HG03575 (cell line): ENCODE measurements at regions not wholly inside any gene's neighbourhood (a gene's known extent, or its start where the extent isn't known, plus 50 kb on each side); places are given as distances from the start of the nearest gene placed in this dataset.

Experiments
- ATAC-seq: cut with Tn5 transposase; IDR thresholded peaks from one replicate; pipeline ENCODE4 v1.9.1; 2021; ENCODE audit not compliant: unreplicated experiment, insufficient number of reproducible peaks, low FRiP score; ENCODE audit errors: extremely low read depth

DNA sequence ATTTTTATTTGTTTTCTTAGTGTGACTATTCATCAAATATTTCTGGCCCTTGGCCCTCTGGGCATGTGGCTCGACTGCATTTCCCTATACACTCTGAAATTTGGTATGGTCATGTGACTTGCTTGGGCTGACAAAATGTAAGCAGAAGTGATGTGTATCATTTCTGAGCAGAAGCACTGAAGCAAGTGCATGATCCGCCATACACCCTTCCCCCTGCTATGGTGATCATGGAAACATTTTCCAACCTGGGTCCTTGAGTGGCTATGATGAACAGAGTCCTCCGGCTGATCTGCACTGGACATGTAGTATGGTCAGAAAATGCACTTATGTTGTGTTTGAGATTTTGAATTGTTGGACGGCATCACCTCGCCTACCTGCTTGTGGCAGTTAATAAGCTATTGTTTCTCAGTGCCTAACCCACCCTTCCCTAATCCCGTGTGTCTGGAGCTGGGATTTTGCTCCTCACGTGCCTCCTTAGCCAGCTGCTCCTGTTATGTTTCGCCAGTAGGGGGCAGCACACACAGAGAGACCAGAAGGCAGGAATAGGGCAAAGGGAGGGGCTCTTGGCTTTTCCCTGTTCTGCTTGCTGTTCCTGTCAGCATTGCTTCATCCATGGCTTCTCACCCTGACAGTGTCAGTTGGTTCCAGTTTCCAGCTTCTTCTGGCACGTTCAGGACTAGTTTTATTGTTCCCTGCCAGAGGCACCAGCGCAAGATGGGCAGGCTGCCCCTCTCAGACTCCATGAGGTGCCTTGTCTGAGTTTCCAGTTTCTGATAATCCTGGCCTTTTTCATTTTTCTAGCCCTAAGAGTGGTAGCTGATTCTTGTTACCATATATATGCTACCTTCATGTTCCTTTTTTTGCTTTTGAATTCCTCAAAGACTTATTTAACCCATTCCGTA lies 207.4 kb downstream of the ARL6IP6 start:
- peak; percentile 55 for ATAC-seq

DNA sequence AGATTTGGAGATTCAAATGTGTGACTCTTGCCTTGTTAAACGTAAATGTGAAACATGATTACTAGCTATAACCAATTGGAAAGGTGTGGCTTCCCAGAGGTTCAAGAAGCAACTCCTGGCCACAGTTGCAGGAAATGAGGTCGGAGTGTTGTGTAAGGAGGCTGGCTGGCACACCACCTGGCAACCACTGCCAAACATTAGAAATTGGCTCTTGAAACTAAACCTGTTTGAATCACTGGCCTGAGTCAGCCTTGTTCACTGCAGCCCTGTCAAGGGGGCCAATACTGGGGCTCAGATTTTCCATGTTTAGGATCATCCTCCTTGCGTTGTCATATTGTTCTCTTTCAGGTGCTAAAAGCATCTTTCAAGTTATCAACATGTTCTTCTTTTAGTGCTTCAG lies 206.3 kb downstream of the ARL6IP6 start:
- ATAC-seq, result no peak

DNA sequence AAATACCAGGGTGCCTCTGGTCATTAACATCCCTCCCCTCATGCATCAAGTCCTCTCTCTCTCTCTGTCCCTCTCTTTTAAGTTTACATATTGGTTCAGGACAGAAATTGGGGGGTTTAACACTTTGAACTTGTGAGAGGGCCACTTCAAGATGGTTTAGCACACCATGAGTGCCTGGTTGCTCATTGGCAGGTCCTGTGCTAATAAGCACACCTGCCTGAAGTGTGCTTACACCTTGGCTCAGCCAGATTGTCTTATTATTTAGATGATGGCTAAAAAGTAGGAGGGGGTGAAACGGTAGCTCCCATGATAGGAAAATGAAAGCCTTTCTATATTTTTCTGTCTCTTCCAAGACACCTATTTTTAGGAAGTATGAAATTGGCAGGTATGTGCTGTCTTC lies 205.8 kb downstream of the ARL6IP6 start:
- no peak for ATAC-seq

DNA sequence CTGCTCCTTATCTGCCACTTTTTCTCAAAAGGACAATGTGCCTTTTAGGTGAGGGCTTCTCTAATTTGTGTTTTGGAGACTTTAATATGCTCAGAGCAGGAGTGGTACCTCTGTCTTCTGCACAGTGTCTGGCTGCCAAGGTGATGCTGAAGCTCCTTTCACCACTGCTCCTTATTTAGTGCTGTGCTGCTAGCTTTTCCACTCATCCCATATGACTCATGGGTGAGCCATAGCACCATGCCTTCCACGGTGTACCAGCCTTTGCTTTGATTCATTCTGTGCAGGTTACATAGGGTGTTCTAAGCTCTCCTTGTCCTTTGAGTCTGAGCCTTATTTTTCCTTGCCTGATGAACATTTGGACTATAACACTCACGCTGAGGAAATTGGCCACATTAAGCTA lies 202.4 kb downstream of the ARL6IP6 start:
- ATAC-seq, result no peak

DNA sequence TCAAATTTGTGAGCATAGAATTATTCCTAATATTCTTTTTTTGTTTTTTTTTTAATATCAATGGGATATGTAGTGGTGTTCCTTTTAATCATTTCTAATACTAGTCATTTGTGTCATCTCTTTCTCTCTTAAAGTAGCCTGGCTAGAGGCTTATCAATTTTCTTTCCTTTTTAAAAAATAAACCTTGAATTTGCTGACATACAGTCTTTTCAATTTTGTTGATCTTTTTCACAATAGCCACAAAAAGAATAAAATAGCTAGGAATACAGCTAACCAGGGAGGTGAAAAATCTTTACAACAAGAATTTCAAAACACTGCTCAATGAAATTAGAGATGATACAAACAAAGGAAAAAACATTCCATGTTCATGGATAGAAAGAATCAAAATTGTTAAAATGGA lies 192.6 kb downstream of the ARL6IP6 start:
- no peak for ATAC-seq

DNA sequence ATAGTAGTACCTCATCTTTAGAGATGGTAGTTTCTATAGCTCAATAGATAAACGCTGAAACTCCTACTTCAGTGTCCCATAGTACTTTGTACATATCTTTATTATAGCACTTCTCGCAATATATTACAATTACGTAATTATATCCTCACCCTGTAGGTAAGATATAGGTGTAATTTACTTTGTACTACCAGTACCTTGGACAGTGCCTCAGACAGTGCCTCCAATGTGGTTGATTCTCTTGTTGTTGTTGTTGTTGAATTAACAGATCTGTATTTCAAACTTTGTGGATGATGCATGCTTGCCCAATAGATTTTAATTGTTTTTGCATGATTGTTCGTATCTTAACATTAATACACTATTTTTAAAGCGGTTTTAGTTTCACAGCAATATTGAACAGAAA lies 188.6 kb downstream of the ARL6IP6 start:
- ATAC-seq, result no peak

DNA sequence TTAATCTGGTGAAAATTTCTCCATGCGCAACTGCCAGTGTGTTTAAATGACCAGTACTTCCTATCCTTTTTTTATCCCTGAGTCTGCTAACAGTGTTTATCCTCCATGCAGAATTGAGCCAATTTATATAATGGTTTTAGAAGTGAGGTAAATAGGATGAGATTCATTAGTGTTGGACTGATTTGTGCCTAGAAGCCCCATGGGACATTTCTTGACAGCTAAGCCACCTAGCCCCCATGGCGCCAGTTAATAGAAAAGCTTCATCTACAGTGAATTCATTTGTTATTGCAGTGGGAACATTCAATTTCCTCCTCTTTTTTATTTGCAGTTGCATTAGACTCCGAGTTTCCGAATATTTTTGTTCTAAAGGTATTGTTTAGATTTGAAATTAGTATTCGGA lies 175.6 kb downstream of the ARL6IP6 start:
- no peak for ATAC-seq

DNA sequence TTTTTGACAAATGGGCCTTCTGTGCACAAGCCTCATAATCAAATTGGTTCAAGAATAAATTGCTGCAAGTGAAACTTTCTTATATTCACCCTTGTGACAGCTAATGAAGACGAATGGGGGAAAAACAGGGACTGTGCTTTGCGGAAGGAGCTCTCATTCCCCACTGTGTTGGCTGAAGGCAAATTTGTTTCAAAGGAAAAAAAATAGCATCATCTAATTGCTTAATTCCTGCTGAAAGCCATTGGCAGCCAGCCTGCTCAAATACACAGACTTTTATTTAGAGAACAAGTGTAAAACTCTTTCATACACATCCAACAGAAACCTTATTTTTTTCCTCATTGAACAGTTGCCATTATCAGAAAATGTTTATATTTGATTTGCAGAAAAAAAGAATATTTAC lies 172.3 kb downstream of the ARL6IP6 start:
- ATAC-seq, result no peak

DNA sequence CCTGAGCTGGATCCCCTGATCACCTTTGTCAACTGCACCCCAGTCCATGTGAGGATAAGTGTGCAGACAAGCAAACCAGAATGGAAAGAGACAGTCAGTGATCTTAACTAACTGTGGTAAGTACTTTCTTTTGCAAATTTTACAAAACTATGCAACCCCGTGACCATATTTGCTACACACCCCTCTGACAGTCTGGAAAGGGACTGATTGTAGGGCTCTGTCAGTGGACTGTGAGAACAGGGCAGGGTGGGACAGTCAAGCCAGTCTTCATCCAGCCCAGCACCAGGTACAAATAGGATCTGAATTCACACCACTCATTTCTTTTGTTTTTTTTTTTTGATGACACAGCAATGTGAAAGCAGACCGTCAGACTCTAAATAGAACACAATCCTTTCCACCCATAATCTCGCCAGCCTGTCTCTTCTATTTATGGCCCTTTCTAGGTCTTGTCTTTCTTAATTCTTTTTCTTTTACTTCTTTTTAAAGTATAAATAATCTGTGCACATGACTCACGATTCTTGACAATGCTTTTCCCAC lies 165.6 kb downstream of the ARL6IP6 start:
- ATAC-seq, result no peak

DNA sequence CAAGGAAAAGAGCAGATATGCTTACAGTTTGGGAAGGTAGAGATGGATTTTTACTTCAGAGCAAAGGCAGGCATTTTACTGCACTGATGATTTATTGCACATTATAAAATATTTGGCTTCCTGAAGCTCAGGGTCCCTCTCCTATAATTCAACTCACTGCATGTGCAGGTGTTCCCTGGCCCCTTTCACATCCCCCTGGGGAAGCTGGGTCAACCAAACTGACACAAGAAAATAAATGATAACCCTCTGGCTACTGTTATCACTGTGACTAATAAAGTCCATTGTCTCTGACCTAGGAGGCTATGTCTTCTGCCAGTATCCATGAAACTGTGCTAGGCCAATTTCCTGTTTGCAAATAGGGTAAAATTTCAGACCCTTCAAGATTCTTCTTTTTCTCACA lies 163.1 kb downstream of the ARL6IP6 start:
- ATAC-seq, result no peak

DNA sequence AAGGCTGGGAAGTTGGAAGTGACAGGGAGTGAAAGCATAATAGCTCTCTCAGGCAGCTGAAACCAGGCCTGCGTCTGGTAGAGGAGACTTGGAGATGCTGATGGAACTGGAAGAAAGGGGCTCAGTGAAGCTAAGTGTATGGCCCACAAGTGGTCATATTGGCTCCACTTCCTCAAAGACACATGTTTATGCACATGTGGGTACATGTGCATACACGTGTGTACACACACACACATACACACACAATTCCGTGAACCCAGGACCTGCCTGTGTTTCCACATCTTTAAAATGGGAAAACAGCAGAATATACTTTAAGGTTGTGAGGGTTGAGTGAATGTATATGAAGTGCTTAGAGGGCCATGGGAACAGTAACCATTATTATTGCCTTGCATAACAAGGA lies 160.9 kb downstream of the ARL6IP6 start:
- ATAC-seq, result no peak

DNA sequence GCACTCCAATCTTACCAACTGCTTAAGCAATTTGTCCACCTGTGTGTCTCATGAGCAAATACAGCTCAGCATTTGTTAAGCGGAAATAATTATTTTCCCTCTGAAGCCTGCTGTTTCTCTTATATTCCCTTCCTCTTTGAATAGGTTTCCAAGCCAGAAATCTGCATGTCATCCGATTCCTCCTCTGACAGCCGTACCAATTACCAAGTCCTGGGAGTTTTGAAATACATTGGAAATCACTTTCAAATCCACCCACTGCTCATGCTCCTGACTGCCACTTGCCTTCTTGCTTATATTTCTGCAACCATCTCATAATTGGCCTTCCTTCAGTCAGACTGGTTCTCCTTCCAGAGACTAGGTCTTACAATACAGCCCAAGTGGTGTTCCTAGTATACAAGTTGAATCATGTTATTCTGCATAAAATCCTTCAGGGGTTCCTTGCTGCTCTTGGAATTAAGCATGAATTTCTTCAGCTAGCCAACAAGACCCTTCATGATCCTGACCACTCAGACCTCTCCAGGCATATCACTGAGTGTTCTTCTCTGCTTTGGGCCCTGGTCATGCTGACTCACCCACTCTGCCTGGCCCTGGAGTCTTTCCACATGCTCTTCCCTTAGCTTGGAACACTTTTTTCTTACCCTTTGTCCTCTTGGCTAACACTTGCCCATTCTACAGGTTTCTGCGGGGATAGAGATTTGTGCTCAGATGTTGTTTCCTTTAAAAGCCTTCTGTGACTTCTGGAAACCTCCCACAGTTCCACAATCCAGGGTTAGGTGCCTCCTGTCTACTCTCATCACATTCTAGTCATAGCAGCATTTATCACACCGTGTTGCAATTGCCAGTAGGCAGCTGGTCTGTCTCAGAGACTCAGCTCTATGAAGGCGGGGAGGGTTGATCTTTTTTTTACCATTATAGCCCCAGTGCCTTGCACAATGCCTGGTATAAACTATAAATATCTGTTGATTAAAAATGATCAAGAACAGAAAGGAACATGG lies 157.6 kb downstream of the ARL6IP6 start:
- ATAC-seq, result no peak

DNA sequence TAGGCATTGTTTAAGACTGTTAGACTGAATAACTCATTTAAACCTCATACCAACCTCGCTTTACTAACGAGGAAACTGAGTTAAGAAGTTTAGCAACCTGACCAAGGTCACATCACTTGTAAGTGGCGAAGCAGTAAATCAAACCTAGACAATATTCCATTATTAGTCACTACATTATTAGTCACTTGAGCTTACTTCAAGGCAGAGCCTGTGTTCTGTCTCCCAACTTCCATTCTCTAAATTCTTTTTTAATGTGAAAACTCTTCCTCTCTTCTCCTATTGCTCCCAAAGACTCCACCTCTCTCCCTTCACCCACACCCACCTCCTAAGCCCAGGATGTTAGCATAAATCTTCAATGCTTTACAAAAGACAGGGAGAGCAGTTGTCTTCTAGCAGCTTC lies 156.5 kb downstream of the ARL6IP6 start:
- ATAC-seq, result no peak

DNA sequence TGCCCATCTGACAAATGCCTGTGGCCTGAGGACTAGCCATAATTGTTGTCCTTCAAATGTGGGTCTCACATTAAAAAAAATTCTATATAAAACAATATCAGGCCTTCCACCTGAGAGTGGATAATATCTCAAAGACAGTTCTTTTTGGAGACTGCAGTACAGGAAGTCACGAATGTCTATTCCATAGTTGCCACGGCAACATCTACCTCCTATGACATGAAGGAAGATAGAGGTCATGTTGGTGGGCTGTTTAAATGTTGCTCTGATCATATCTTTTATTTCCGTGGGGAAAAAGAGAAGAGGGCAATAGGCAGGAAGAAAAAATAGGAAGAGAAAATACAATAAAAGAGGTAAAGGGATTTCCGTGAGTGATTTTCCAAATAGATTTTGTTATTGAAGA lies 151.8 kb downstream of the ARL6IP6 start:
- no peak for ATAC-seq

DNA sequence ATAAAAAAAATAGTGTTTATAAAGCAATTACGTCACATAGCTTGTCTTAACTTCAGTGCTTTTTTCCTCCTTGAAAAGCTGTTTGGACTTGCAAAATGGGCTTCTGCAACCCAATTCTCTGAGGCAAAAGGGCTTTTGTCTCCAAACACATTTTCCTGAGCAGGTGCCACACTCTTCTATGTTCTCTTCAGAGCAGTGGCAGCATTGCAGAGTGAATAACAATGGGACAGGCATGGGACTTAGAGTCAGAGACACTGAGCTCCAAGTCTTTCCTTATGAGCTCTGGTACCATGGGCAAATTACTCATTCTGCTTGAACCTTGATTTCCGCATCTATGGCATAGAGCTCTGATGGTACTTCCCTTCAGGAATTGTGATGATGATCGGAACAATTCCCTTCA lies 149.0 kb downstream of the ARL6IP6 start:
- ATAC-seq, result no peak

DNA sequence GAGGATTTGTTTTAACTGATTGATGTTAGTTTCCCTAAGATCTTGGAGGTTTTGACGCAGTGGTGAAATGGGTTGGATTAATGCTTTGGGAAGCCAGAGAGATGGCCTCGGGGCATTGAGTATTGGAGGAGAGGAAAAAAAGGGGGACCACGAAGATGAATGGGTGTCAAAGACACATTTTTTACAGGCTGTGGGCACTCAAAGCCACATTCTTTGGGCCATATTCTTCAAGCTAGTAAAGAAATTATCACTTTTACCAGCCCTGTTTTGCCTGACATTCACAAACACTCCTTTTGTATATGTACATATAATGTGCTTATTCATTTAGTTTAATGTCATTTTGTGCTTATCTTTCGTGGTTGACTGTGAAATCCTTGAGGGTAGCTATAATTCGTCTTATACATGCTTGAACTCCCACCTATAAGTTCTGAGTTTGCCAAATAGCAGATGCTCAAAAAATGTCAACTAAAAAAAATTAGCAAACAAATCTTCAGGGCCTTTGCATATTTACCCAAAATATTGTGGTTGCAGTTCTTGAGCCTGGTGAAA lies 146.3 kb downstream of the ARL6IP6 start:
- ATAC-seq, result no peak

DNA sequence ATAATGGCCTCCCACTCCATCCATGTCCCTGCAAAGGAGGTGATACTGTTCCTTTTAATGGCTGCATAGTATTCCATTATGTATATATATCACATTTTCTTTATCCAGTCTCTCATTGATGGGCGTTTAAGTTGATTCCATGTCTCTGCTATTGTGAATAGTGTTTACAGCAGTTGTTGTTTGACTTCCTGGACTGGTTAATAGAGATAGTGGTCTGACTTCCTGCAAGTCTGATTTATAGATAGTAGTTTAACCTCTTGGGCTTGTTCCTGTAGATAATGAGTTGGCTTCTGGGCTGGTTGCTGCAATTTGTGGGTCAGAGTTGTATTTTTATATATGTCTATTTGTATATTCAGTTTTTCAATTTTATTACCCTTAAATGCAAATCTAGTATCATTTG lies 145.4 kb downstream of the ARL6IP6 start:
- ATAC-seq, result no peak

DNA sequence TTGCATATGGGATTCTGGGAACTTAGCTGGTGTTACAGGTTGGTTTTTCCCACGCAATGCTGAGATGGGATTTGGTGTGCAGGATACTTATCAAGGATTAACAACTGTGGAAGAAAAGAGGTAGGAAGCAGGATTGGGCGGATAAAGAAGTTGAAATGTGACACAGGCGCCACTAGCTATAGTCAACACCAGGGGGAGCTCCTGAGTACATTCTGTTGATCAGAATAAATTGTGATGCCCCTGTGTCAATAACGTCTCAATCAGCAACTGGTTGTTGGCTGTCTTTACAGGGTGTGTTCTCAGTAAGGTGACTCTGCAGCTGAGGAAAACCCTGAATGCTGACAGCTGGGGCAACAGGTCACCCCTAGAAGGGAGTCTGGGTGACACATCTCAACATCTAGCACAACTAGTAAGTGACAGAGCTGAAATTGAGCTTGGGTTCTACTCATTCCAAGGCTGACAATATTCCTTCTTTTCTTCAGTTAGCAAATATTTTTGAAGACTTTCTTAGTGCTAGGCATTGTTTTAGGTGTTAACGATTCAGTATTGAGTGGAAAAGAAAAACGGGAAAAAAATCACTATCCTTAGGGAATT lies 143.0 kb downstream of the ARL6IP6 start:
- ATAC-seq, result no peak
